Sigmoid colon (tissue), 4 donors: ENCODE measurements at regions not wholly inside any gene's neighbourhood (a gene's known extent, or its start where the extent isn't known, plus 50 kb on each side); places are given as distances from the start of the nearest gene placed in this dataset.

ENCODE experiments used
- CTCF ChIP-seq, 4 experiments: fragments of 450-650 bp in 3 of 4; fragments of 200-600 bp in 1 of 4; IDR thresholded peaks; one replicate each; pipeline ENCODE4 v1.5.1; 2016 to 2019; ENCODE audit warnings: antibody characterized with exemption in 4 of 4, mild to moderate bottlenecking in 3 of 4, moderate library complexity in 2 of 4
- POLR2A ChIP-seq, 2 donors: fragments of 450-650 bp; IDR thresholded peaks; one replicate each; pipeline ENCODE4 v1.6.1; 2016; ENCODE audit warnings: antibody characterized with exemption in 2 of 2, mild to moderate bottlenecking in 2 of 2, moderate library complexity in 2 of 2
- POLR2AphosphoS5 ChIP-seq, 4 donors: sonication (generic); formaldehyde crosslinking; IDR thresholded peaks; one replicate each; pipeline ENCODE4 v1.6.1; 2017; ENCODE audit warnings: antibody characterized with exemption in 4 of 4

- TF ChIP-seq CTCF (IDR thresholded peaks at IDR 0.05) (no peak), POLR2AphosphoS5 (IDR thresholded peaks at IDR 0.05) (no peak), POLR2A (IDR thresholded peaks at IDR 0.05) (no peak)
Measured at GRCh38 chr3:64414043-64414442, 188.8 kb upstream of the PRICKLE2 start.
